ENCODE measurements at regions not wholly inside any gene's neighbourhood (a gene's known extent, or its start where the extent isn't known, plus 50 kb on each side); places are given as distances from the start of the nearest gene placed in this dataset.
"Not testable (repeated sequence)": the region's sequence is repeated elsewhere in the genome, so short reads cannot be mapped to it uniquely, and the experiment has no call there.

DNA sequence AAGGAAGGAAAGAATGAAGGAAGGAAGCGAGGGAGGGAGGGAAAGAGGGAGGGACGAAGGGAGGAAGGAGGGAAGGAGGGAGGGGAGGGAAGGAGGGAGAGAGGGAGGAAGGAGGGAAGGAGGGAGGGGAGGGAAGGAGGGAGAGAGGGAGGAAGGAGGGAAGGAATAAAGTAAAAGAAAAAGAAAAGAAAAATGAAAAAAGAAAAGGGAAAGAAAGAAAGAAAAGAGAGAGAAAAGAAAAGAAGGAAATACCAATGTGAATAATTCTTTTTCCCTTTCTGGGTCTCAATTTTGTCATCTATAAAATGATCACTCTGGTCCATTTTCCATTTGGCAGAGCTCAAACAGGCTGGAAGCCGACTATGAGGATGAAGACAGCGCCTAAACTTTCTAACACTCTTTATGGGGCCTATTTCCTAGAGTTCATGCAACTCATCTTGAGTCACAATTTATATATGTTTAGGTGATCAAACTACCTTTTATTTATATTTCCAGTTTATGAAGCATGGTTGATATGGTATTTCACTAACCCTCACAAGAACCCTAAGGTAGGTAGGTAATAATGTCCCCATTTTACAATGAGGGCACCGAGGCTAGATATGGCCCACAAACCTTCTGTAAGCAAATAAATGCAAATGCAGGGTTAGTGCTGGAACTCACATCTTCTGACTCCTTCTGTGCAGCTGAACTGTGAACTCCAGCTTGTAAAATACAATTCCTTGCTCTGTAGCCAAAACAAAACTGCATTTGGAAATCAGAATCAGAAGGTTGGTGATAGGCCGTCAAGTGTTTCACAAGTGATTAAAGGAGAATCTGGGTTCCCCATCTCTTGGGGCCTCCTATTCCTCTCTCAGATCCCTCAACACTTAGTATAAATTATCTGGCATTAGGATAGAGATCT lies 434.3 kb downstream of the ETS1 start:
- TF ChIP-seq, protein P1, sequence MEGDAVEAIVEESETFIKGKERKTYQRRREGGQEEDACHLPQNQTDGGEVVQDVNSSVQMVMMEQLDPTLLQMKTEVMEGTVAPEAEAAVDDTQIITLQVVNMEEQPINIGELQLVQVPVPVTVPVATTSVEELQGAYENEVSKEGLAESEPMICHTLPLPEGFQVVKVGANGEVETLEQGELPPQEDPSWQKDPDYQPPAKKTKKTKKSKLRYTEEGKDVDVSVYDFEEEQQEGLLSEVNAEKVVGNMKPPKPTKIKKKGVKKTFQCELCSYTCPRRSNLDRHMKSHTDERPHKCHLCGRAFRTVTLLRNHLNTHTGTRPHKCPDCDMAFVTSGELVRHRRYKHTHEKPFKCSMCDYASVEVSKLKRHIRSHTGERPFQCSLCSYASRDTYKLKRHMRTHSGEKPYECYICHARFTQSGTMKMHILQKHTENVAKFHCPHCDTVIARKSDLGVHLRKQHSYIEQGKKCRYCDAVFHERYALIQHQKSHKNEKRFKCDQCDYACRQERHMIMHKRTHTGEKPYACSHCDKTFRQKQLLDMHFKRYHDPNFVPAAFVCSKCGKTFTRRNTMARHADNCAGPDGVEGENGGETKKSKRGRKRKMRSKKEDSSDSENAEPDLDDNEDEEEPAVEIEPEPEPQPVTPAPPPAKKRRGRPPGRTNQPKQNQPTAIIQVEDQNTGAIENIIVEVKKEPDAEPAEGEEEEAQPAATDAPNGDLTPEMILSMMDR (IDR thresholded peaks at IDR 0.05; ENCODE audit: extremely low read depth, missing control alignments) = no peak
- DNase-seq (ENCODE audit: low spot score) = no peak

DNA sequence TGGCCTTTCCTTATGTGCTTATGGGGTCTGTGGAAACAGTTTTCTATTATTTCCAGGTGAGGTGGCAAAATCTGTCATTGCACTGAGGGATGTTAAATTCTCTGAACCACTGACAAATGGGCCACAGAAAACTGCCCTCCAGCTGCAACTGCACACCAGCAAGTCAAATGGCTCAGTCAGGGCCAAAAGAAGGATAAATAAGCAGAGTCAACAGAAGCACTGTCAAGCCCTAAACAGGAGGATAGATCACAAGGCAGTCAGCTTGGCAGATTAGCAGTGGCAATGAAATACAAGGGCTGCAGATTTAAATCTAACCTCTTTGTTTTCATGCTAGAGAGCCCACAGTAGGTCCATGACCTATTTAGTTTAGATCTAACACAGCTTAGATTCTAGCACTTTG lies 435.6 kb downstream of the ETS1 start:
- TF ChIP-seq, protein P1 (IDR thresholded peaks at IDR 0.05; ENCODE audit: extremely low read depth, missing control alignments) = no peak
- DNase-seq (ENCODE audit: low spot score) = no peak

DNA sequence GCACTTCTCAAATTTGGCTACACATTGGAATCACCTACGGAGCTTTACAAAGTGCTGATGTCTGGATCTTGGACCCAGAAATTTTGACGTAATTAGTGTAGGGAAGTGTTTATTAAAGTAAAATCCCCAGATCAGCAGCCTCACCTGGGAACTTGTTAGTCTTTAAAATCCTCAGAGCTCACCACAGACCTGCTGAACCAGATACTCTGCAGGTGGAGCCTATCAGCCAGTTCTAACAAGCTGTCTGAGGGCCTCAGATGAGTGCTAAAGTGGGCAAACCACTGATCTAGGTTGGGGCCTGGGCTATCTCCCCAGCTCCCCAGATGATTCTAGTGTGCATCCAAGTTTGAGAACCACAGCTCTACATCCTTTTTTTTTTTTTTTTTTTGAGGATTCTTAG lies 436.0 kb downstream of the ETS1 start:
- TF ChIP-seq, protein P1 (IDR thresholded peaks at IDR 0.05; ENCODE audit: extremely low read depth, missing control alignments) = no peak
- DNase-seq (ENCODE audit: low spot score) = no peak

DNA sequence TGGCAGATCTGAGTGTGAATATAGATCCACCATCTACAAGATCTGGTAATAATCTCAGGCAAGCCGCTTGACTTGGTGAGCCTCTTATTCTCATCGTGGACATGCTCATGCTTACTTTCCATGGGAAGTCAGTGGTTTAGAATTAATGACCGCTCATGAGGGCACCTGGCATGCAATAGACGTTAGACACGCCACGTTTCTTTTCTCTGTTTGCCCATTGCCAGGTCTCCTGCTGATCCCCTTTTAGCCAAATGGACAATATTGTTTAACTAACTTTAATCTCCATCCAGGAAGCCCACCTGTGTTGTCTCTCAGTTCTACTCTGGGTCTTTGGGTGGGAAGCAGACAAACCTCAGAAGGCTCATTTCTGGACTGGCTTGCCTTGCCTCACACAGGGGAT lies 439.1 kb downstream of the ETS1 start:
- TF ChIP-seq, protein P1 (IDR thresholded peaks at IDR 0.05; ENCODE audit: extremely low read depth, missing control alignments) = no peak
- no peak for DNase-seq (ENCODE audit: low spot score)

DNA sequence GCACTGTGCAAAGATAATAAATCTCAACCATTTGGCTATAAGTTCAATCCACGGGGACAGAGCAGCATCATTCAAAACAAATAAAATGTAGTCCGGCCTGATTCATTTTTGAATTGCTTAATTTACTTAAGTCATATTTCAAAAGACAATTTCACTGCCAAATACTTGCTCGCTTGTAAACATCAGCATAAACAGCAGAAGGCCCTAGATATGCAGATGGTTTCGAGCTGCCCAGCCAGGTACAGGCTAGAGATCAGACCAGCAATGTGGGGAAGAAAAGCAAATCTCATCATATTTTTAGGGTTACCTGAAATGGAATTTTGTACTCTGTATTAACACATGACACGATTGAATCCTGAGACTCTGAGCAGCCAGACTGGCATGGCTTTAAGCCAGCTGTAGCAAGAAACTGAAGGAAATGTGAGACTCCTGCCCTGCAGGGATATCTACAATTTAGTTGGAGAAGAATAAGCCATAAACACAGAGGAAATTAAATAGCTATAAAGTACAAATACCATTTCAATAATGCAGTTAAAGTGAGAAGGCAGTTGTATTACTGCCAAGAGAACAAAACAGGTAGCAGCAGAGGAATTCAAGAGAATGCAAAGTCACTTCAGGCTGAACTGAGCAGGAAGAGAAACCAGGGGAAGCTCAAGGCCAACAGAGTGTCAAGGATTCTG lies 440.3 kb downstream of the ETS1 start:
- TF ChIP-seq, protein P1 (IDR thresholded peaks at IDR 0.05; ENCODE audit: extremely low read depth, missing control alignments) = no peak
- DNase-seq (ENCODE audit: low spot score) = no peak

DNA sequence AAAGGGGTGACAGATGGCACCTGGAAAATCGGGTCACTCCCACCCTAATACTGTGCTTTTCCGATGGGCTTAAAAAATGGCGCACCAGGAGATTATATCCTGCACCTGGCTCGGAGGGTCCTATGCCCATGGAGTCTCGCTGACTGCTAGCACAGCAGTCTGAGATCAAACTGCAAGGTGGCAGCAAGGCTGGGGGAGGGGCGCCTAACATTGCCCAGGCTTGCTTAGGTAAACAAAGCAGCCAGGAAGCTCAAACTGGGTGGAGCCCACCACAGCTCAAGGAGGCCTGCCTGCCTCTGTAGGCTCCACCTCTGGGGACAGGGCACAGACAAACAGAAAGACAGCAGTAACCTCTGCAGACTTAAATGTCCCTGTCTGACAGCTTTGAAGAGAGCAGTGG lies 447.1 kb downstream of the ETS1 start:
- DNase-seq (ENCODE audit: low spot score) = not testable (repeated sequence)

DNA sequence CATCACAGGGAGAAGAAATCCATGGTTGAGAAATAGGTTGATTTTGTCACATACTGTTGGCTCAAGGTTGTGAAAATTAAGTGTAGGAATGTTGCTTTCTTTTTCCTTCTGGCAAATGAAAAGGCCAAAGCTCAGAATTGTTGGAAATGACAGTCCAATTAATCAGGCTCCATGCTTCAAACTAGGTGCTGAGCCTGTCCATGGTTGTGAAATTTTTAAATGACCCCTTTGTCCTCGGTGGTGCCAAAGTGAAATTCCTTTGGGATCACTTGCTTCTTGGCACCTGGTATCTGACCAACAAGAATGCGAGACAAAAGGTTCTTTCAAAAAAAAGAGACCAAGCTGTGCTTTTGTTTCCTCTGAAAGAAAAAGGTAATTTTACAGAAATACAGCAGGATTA lies 451.9 kb downstream of the ETS1 start:
- TF ChIP-seq, protein P1 (IDR thresholded peaks at IDR 0.05; ENCODE audit: extremely low read depth, missing control alignments) = no peak
- no peak for DNase-seq (ENCODE audit: low spot score)

Measured in GM20000 (cell line).